Right lobe of liver (tissue), 4 donors: ENCODE measurements at regions not wholly inside any gene's neighbourhood (a gene's known extent, or its start where the extent isn't known, plus 50 kb on each side); places are given as distances from the start of the nearest gene placed in this dataset.

ENCODE experiments used
- CTCF ChIP-seq, 4 donors: fragments of 200-600 bp in 3 of 4; fragments of 450-650 bp in 1 of 4; IDR thresholded peaks; one replicate each; pipeline versions ENCODE4 v1.5.1 to v1.8.0; 2016 to 2022; ENCODE audit warnings: antibody characterized with exemption in 4 of 4, mild to moderate bottlenecking in 2 of 4
- POLR2A ChIP-seq: fragments of 450-650 bp; IDR thresholded peaks from one replicate; pipeline ENCODE4 v1.6.1; 2017; ENCODE audit warnings: antibody characterized with exemption, mild to moderate bottlenecking
- donor health status: DM: no; HTN: no; CAD: no.
- donor health status: DM: no; HTN: no; CAD: no.
- donor health status: DM: no; HTN: yes; CAD: no.

- TF ChIP-seq POLR2A (no peak), CTCF (IDR thresholded peaks at IDR 0.05) (no peak)
These were observed 208.0 kb upstream of the SPRY2 start for GRCh38 chr13:80548915-80549314.
